H1 (cell line): ENCODE measurements at regions not wholly inside any gene's neighbourhood (a gene's known extent, or its start where the extent isn't known, plus 50 kb on each side); places are given as distances from the start of the nearest gene placed in this dataset.

ENCODE experiments used
- EP300 ChIP-seq, 2 experiments: IDR thresholded peaks; 1 replicate in 1 of 2; 2 replicates in 1 of 2; pipeline ENCODE4 v1.6.1; 2011 to 2012; ENCODE audit warnings: low read depth in 2 of 2, low read length in 2 of 2, mild to moderate bottlenecking in 2 of 2, borderline replicate concordance in 1 of 2, inconsistent platforms in 1 of 2, moderate library complexity in 1 of 2
- FOSL1 ChIP-seq: IDR thresholded peaks from 2 replicates; pipeline ENCODE4 v1.6.1; 2011; ENCODE audit warnings: mild to moderate bottlenecking, low read depth, low read length, moderate library complexity; ENCODE audit not compliant: insufficient read depth
- GABPA ChIP-seq: IDR thresholded peaks from 2 replicates; pipeline ENCODE4 v1.6.1; 2011; ENCODE audit warnings: mild to moderate bottlenecking, low read length, moderate library complexity, borderline replicate concordance; ENCODE audit not compliant: insufficient read depth
- HDAC2 ChIP-seq, 2 experiments: fragments of 300-600 bp in 1 of 2; sonication (generic) in 1 of 2; IDR thresholded peaks; 2 replicates each; pipeline ENCODE4 v1.6.1; 2011 to 2012; ENCODE audit warnings: low read depth in 2 of 2, low read length in 2 of 2, mild to moderate bottlenecking in 2 of 2, moderate library complexity in 2 of 2, borderline replicate concordance in 1 of 2, inconsistent platforms in 1 of 2
- KDM1A ChIP-seq: fragments of 200-600, 300-600 bp; sonication (generic); IDR thresholded peaks from 2 replicates; pipeline ENCODE4 v1.7.1; 2016; ENCODE audit warnings: mild to moderate bottlenecking, low read length, borderline replicate concordance
- SP4 ChIP-seq: IDR thresholded peaks from 2 replicates; pipeline ENCODE4 v1.6.1; 2012; ENCODE audit warnings: low read length, inconsistent platforms
- SUZ12 ChIP-seq: fragments of 200-600 bp; sonication (generic); IDR thresholded peaks from 2 replicates; pipeline ENCODE4 v1.6.1; 2012; ENCODE audit warnings: mild to moderate bottlenecking, inconsistent platforms, low read length, moderate library complexity, mixed read lengths
- USF2 ChIP-seq: IDR thresholded peaks from 2 replicates; pipeline ENCODE4 v1.6.1; 2011; ENCODE audit warnings: low read length, improper control_type of control experiment
- ZNF274 ChIP-seq: IDR thresholded peaks from 2 replicates; pipeline ENCODE4 v1.7.0; 2012; ENCODE audit warnings: low read length, borderline replicate concordance; ENCODE audit errors: extremely low read depth

DNA sequence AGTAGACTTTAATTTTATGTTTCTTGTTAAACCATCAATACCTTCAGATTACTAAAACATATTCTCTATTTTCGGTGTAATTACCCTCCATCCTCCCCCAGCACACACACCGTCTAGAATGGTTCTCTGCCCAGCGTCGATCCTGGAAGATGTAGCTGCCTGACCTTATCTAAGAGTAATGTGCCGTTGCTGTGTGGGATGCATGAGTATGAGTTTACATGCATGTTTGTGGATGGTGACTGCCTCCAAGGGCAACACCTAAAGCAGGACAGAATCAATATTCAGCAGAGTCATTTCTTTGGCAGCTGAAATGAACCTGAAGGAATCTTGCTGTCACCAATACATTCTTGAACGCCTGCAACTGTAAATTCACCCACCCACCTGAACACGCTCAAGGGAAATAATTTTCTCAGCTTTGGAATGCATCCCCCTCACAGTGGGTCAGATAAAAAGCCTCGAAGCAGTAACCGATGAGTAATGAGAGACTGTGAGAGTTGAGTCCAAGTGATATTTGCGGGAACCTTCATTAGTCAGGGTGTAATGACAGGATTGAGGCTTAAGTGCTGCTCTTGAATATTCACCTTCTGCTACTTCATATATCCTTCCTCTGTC lies 155.8 kb upstream of the RND3 start (continued):
- TF ChIP-seq EP300 (IDR thresholded peaks at IDR 0.05; ENCODE audit: borderline replicate concordance in 1 of 2, low read depth in 2 of 2, low read length in 2 of 2) (no peak), USF2 (no peak), FOSL1 (no peak), KDM1A (no peak), ZNF274 (no peak), SUZ12 (no peak), HDAC2 (IDR thresholded peaks at IDR 0.05; ENCODE audit: borderline replicate concordance in 1 of 2, low read depth in 2 of 2, low read length in 2 of 2) (no peak), SP4 (no peak), GABPA (no peak)
